Forelimb muscle (tissue), 1 donor: ENCODE measurements at regions not wholly inside any gene's neighbourhood (a gene's known extent, or its start where the extent isn't known, plus 50 kb on each side); places are given as distances from the start of the nearest gene placed in this dataset.

ENCODE experiments used
- DNase-seq: peaks from one replicate; pipeline ENCODE4 v3.0.0-alpha.2; 2013; ENCODE audit warnings: low read depth

DNA sequence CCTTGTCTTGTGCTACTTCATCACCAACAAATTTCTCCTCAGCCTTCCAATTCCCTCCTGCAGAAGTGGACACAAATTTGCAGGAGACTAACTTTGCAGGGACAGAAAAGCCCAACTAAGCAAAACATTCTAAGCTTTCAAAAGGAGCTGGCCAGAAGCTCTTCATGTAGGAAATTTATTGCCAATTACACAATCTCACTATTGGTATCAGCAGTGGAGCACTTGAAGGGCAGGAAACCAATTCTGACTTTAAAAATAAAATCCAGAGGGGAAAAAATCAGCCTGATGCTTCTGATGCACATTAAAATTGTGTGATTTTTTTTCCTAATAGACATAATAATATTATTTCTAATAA is 193.3 kb downstream of the LY86 start:
- no peak for DNase-seq

DNA sequence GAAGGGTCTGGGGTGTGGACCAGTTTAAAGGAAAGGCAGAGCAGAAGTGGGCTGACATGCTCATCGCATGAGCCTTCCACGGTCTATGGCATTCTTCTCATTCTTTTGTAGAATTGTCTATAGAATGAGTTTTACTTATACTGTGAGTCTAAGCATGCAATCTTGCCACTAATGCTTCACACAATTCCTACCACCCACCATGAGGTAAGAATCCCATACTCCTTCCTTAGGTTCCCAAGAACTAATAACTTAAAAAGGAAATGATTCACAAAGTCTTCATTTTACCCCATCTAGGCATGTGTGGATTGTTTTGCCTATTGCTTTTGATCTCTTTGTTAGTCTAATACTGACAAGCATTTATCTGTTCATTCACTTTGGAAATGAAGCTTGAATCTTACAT is 195.2 kb downstream of the LY86 start:
- DNase-seq = no peak

DNA sequence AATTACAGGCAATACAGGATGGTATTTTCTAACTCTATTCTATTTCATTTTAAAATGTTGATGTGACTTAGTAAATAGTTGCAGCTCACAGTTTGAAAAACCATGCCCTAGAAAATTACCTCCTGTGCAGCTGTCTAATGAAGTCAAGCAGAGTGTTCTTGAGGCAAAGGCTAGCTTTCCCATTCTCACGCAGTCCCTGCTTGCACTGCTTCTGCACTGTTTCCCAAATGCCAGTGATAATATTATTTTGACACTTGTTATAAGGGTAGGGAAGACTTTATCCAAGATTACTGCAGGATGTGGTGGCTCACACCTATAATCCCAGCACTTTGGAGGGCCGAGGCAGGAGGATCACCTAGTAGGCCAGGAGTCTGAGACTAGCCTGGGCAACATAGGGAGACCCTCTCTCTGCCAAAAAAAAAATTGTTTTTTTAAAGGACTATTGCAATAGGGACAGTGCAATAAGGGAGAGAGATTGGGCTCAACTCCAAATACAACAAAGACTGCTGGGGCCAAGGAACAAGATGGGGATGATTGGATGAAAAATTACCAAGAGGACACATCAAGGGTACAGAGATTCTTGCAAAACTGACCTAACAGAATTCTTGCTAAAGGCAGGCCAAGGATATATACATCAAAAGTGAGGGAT is 196.1 kb downstream of the LY86 start:
- no peak for DNase-seq

DNA sequence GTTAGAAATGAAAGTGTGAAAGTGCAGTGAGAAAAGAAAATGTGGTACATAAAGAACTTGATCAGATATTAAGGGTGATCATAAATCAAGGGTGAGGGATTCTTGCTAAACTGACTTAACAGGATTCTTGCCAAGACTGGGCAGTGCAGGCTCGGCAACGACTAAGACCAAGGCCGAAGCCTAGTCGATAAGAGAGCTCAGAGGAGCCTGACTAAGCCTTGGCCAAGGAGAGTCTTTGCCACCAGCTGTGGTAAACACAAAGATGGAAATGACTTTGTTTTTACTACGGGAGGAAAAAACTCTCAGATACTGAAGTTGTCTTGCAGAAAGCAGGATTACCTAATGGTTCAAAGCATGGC is 196.6 kb downstream of the LY86 start:
- no peak for DNase-seq

DNA sequence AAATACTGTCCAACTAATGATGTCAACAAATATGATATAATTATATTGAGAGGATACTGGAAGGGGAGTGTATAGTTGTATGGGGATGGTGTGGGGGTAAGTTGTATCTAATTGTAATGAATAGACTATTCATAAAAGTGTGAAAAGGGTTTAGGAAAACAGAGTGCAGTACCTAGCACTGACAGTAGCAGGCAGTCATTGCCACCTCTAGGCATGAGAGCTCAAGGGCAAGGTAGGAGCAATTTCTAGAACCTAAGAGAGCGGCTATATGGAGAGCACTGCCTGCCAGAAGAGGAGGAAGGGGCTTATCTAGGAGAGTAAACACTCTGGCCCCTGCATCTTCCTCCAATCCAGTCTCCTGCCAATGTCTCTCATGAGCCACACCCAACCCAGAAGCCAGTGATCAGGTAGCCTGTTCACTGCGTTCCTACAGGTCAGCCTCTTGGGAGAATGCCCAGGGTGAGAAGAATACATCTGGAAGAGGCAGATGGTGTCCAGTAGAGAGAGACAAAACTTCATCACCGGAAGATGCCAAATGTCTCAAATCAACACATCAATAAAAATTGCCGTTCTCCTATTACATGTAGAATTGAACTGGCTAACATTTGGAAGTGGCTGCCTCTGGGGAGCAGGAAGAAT is 200.0 kb downstream of the LY86 start:
- DNase-seq = no peak

DNA sequence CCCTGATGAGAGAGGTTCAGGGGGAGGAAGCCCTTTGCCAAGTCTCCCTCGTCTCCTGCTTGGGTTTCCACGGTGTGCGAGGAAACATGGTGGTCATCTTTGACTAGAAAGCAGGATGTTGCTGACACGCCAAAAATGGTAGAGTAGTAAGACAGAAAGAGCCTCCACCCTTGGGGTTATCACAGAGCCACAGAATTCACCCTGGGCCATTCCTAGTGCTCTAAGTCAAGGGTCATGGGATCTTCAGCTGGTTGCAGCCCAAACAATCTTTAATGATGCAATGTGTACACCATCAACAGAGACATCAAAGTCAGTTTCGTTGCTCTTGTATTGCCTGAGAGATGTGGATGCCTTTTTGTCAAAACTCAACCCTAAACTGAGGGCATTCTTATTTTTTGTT is 201.9 kb downstream of the LY86 start:
- no peak for DNase-seq

DNA sequence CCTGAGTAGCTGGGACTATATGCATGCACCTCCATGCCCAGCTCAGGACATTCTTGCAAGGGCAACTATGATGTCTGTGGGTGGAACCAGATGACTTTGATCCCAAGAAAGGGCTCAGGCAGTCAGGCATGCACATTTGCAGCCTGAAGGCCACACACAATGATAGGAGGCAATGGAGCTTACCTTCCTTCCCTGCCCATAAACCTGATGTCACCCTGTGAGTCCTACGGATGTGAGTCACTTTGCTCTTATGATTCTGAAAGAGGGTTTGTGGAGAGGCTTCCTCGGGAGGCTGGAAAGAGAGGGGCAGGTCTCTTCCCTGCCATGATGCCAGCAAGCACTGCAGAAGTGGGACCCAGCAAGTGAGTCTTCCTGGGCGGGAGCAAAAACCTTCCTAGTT is 202.4 kb downstream of the LY86 start:
- no peak for DNase-seq

DNA sequence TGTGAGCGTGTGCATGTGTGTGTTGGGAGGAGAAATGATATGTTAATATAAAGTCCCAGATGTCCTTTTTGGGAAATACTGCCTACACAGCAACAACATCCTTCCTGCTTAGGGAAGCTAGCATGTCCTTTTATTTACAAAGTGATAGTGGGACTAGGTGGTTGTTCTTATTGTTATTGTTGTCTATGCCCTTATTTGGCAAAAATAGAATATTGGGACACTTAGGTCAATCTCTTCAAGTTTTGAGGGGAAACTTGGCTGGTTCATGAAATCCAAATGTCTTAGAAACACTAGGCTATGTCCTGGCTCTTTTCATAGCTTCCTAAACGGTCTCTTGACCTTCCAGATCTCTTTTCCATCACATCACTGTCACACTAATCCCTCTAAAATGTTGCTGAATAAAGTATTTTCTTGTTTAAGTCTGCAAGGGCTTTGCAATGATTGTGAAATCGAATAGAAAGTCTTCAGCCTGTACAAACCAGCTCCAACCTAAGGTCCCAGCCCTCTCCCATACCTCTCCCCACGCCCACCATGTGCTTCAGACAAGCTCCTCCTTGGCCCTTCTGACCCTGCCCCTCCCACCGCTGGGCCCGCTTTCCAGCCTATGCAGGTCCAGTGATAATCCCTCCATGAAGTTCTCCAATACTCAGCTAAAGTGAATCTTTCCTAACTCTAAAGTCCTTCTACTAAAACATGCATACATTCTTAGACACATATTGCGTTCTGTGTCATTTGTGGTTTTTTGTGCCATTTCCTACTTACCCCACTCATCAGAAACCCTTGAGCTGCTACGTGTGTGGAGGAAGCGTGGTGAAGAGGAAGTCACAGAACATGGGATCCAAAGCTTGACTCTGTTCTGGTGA is 205.1 kb downstream of the LY86 start:
- no peak for DNase-seq

DNA sequence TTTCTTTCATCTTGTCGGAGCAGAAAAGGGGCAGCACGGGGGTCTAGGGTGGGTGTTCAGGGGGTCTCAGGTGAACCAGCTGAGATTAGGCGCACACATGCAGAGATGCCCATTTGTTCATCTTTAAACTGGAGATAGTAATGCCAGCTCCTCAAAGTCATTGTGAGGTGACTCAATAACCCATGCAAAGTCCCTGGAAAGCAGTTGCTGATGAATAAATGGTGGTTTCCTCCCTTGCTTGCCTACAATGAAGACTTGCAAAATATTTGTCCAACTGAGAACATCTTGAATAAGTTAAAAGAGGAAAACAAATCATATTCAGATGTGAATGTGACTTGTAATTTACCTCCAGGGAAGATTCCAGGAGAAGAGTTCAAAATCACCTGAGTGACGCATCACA is 206.9 kb downstream of the LY86 start:
- DNase-seq = no peak

DNA sequence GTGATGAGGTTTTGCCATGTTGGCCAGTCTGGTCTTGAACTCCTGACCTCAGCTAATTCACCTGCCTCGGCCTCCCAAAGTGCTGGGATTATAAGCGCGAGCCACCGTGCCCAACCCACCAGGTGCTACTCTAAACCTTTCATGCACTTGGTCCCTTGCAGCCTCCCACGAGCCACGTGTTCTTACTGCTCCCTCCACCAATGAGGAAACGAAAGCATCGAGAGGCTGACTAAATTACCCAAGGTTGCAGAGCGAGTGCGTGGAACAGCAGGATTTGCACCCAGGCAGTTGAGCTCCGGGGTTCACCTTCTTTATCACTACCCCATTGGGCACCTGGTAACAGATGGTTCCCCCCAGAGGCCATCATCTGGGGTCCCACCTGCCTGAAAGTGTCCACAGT is 208.3 kb downstream of the LY86 start:
- no peak for DNase-seq

DNA sequence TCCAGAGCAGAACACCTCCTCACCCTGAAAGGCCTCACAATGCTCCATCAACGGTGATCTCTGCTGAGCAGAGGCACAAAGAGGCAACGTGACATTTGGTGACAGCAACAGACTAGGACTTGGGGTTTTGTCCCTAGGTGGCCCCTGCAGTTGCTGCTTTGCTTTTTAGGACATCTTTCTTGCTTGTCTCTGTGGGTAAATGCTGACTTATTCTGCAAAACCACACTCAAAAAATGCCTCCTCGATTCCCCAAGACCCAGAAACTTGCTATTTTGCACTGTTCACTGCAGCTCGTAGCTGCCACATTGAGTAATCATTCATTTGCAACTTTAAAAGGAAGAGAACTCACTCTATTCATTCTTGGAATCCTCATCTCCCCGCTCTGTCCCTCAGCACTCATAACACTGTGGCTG is 209.9 kb downstream of the LY86 start:
- DNase-seq = no peak

DNA sequence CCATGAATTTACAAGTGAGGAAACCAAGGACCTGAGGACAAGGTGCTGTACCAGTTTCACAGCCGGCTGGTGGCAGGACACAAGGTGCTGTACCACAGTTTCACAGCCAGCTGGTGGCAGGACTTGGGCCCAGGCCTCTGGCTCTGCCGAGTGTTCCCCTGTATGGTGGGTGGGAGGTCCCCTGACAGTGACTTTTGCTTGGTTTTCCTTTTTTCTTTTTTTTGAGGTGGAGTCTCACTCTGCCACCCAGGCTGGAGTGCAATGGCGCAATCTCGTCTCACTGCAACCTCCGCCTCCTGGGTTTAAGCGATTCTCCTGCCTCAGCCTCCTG is 212.4 kb downstream of the LY86 start:
- DNase-seq = no peak

DNA sequence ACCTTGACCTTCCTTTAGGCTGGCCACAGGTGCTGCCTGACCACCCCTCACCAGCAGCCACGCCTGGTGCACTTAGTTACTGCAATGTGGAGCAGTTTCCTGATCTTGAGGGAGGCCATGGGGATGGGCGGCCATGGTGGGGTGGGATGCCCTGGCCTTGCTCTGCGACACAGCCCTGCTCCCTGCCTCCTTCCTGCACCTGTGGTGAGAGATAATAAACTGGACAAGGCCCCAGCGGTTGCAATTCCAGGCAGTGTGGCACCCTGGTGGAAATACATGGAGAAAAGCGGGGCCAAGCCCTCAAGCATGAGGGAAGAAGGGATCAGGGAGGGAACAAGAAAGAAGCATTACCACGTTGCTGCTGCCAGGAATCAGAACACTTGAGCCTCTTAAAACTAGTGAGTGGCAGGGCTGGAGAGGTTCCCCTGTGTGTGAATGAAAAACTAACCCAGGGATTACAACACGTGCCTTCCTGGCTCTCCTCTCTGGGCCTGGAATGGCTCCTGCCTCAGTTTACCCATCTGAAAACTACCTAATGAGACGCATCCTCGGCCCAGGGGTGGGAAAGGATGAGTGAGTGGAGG is 213.2 kb downstream of the LY86 start:
- no peak for DNase-seq

DNA sequence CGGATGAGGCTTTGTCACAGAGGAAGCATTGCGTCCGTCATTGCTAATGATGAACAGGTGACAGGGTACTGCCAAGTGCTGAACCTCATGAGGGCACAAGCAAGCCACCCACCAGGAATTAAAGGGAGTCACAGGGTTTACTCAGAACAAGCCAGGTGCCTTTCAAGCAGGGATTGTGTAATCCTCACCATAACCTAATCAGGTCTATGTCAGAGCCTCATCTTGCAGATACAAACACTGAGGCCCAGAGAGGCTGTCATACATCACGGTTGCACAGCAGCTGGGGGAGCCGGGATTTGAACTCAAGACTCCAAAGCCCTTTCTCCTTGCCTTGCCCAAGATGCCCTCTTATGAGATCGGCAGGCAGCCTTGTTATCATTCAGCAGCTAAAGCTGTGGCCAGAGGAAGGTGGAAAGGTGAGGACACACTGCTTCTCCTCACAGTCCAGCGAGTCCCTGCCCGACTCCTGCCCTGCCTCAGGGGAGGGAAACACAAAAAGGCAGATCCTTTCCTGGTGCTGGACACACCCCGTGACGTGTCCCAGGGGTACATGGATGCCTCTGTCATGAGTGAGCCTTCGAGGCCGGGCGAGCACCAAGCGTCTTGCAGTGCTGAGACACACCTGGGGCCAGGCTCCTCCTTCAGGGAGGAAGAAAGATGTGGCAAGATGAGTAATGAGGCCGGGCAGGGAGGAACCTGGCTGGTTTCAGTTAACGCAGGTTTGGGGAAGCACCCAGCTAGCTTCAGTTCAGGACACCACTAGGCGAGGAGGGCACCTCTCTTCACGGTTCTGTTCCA is 214.9 kb downstream of the LY86 start:
- DNase-seq = no peak

DNA sequence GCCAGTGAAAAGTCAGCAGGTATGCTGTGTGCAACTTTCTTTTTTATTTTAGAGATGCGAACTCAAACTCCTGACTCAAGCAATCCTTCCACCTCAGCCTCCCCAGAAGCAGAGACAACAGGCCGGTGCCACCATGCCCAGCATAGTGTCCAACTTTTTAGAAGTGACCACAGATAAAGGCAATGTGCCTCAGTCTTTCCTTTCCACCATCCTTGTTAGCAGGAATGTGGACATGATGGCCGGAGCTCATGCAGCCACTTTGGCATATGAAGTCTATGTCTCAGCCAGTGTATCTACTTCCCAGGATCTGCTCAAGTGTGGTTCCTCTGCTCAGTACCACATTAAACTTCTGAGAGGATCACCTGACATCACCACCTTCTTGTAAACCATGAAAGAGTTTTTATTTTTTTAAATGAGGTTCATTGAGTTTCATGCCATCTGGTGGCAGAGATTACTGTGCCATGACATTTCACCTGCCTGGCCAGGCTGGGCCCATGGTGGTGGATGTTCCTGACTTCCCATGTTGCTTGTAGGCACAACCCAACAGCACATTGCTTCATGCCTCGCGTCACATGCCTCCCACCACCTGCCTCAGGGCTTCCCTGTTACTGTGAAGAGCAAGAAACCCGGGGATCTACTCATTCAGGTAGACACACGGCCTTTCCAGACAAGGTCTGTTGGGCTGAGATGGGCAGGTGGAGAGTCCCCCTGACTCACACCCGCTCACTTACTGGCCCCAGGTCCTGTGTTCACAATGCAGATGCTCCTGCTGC is 216.5 kb downstream of the LY86 start:
- DNase-seq = no peak

DNA sequence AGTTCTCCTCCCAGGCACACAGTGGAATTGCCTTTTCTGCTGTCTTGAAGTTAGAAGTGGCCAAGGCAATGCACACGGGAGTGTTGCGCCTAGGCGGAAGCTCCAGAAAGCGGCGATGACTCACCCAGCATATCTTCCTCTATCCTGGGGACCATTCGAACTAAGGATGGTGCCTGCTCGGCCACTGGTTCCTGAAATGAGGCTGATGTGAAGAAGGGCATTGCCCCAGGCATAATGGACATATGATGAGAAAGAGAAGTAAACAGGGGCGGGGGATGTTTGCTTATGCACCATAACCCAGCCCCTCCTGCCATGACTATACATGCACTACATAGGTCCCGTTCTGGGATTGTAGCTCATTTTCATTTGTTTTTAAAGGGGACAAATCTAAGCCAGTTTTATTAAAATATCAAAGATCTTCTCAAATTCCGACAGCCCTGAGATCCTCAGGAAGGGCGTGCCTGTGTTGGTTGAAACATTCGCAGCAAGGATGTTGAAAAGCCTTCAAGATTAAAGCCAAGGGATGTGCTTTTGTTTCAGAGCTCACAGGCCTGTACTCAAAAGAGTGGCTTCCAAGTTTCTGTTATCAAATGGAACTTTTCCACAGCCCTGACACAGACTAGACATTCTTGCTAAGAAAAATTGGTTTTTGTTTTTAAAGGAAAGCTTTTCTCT is 218.5 kb downstream of the LY86 start:
- DNase-seq = no peak

DNA sequence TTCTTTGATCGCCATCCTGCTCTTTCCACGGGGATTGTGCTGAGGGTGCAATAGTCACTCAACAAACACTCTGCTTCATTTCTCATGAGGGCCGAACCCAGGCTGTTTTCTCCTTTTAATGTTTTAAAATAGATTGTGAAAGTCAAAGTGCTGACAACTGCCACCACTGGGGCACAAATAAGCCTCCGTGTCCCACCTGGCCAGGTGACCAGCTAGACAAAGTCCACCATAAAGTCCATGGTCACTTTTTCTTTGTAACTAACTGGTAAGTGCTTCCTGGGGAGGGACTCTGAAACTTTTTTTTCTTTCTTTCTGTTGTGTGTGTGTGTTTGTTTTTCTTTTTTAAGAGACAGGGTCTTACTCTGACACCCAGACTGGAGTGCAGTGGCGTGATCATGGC is 219.8 kb downstream of the LY86 start:
- DNase-seq = no peak

DNA sequence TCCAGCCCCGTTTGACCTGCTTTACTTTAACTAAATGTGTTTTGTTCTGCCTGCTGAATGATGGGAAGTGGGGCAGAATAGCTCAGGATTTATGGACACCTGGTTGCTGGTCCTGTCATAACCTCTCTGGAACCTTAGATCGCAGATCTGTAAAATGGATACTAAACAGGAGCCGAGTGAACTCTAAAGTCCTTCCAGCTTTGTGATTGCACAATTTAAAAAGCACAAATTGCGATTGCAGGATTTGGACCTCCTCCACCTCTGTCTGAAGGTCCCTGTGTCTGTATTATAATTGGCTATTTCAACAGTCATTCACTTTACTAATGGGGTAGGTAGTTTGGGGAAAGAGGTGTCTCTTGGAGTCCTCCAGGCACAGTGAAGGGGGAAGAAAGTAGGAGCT is 220.4 kb downstream of the LY86 start:
- no peak for DNase-seq

DNA sequence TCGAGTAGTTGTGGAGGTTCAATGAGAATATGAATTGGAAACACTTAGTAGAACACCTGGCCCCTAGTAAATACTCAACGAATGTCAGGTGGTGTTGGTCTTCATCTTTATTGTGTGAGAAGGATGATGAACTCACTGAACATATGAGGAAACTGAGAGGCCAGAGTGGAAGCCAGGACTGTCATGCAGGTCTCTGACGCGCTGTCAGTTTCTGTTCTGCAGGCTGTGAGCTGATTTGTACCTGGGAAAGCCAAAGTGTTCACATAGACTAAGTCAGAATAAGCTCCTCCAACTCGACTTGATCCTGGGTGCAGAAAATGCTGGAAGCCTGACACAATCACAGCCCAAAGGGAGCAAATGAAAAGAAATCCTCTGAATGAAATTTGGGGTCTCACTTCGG is 222.2 kb downstream of the LY86 start:
- no peak for DNase-seq

DNA sequence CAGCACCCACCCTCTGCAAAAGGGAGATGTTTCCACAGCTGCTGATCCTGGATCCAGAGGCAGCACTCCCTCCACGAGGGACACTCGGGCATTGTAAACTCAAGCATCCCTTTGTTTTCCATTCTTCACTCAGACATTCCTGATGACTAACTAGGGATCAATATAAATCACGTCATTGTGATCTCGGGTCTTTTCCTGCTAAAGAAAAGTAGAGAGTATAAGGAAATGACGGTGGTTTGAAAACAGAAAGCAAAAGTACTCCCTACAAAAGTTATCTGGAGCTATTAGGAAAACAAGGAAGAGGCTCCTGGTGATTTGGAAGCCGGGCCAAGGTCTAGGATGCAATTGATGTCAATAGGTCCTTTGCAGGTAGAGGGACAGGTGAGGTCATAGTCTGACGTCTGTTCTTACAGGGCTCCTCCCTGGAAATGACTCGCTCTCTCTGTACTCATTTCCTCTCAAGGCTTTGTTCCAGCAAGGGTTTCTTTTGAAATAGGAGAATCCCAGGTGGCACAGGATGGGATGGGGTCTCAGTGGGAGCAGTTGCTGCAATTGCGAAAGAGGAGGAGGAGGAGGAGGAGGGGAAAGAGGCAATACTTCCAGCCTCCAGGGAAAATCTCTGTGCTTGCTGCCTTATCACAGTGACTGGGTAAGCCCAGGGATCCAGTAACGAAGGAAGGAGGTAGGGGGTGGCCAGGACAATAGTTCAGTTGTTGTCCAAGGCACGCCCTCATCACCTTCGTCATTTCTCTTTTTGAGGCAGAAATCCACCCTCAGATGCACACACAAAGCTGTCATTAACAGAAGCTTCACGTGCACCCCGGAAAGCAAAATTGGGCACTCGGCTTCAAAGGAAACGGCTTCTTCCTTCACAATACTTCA is 222.8 kb downstream of the LY86 start:
- DNase-seq = no peak
